Middle frontal gyrus (tissue), 1 donor: ENCODE measurements at regions not wholly inside any gene's neighbourhood (a gene's known extent, or its start where the extent isn't known, plus 50 kb on each side); places are given as distances from the start of the nearest gene placed in this dataset.
"Not testable (repeated sequence)": the region's sequence is repeated elsewhere in the genome, so short reads cannot be mapped to it uniquely, and the experiment has no call there.

Experiments
- DNase-seq: peaks from one replicate; pipeline ENCODE4 v3.0.0-alpha.2; 2015; ENCODE audit warnings: low spot score; ENCODE audit errors: extremely low spot score

DNA sequence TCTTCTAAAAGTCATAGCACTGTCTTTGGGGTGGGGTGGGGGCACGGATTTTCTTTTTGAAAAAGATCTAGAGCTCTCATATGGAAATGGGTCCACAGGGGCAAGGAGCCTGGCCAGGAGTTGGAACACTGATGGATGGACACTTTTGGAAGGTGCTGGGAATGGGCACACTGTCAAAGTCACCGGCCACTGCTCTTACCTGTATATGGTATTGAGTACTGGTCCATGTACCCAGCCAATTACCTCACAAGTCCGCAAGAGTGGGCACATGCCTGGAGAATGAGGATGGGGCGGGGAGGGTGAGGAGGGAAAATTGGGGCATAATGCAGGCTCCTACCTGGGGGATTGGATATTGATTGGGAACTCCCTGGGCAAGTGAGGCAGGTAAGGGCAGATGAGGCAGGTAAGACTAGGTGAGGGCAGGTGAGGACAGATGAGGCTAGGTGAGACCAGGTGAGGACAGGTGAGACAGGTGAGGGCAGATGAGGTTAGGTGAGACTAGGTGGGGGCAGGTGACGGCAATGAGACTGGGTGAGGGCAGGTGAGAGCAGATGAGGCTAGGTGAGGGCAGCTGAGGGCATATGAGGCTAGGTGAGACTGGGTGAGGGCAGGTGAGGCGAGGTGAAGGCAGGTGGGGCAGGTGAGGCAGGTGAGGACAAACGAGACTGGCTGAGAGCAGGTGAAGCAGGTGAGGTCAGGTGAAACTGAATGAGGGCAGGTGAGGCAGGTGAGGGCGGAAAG is 167.9 kb downstream of the NRN1 start:
- no peak for DNase-seq

DNA sequence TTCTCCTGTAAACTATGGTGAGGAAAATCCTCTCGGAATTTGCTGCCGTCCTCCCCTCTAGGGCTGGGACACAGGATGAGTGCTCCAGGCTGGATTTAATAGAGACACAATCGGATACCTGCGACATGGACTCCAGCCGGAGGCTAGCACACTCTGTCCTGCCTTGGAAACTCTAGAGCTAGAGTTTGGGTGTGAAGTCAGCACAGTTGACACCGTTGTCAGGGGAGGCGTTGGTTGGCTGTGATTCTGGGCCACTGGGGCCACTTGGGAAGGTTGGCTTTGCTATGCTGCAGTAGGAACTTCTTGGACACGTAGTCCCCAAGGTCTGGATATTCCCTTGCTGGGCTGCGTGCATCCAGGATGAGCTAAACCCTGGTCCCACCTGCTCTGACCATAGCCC is 169.4 kb downstream of the NRN1 start:
- DNase-seq, result no peak

DNA sequence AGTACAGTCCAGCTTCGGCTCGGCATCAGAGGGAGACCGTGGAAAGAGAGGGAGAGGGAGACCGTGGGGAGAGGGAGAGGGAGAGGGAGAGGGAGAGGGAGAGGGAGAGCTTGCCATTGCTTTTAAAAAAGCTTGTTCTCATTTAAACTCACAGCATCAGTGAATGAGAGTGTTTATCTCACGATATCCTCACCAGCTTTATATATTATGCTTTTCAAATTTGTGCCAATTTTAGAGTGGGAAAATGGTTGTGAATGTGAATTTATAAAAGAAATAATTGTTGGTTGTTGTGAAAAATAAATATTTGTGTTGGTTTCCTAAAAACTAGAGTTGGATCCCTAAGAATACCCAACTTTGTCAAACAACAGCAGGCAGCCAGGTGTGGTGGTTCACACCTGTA is 170.1 kb downstream of the NRN1 start:
- DNase-seq, result not testable (repeated sequence)

DNA sequence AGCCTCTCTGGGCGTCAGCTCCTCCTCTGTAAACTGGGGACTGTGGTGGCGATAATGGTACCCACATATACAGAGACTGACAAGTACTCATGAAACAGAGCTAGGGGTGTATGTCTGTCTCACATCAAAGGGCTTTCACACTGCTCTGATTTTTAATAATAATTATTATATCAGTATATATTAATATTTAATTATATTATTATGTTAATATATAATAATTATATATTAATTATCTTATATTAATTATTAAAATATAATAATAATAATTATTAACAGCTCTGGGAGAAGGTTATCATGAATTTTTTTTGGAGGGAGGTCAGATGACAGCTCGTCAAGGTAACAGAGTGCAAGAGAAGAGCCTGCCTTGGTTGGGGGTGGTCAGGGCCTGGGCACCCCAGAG is 173.6 kb downstream of the NRN1 start:
- no peak for DNase-seq

DNA sequence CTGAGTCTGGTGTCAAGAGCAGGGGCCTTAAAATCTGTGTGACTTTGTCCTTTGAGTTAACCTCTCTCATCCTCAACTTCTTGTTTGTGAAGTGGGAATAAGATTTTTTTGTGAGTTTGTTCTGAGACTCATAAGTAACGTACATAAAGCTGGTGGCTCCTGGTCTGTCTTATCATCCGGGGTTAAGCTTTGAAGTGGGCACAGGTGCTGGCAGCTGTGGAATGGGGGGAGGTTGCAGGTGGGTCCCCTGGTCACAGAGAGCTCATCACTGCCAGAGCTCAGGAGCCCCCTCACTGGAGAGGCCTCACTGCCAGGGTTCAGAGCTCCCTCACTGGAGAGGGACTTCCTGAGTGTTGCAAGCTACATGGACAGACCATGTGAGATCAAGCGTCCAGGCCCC is 174.1 kb downstream of the NRN1 start:
- DNase-seq, result no peak

DNA sequence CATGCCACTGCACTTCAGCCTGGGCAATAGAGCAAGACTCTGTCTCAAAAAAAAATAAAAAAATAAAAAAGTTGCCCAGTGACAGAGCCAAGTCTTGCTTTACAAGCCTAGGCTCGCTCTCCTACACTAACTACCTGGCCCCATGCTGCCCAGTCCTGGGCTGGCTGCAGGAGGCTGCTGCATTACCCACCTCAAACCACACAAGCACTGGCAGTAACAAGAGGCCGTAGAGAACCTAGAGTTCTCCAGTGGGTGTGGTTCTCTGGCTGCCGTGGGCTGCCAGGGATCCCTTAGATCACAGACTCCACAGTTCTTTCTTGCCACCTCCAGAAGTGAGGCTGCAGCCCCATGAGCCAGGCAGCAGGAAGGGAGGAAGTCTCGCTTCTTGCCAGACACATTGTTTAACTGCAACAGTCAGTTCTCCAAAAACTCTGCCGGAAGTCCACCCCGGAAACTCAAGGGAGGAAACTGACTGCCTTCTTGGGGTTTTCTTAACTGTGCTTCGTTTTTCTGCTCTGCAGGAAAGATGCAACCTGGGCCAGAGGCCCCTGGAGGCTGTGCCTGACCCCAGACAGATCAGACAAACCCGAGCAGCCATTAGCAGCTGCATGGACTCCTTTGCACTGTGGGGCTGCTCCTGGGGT is 175.4 kb downstream of the NRN1 start:
- not testable (repeated sequence) for DNase-seq

DNA sequence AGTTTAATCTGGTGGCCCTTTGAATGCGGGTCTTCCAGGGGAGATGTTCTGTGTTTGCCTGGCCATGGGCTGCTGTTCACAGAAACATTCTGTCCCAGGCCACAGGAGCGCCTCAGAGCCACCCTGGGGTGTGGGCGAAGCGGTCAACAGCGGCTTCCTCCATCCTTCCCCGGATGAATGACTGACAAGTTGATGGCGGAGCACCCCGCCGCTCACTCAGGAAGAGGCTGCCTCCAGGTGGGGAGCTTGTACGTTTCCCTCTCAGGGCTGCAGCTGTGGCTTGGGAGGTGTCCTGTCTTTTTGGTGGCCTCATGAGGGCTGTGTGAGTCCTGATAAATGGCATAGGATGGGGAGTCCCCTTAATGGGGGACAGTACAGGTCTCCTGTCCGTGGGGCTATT is 178.4 kb downstream of the NRN1 start:
- DNase-seq, result no peak

DNA sequence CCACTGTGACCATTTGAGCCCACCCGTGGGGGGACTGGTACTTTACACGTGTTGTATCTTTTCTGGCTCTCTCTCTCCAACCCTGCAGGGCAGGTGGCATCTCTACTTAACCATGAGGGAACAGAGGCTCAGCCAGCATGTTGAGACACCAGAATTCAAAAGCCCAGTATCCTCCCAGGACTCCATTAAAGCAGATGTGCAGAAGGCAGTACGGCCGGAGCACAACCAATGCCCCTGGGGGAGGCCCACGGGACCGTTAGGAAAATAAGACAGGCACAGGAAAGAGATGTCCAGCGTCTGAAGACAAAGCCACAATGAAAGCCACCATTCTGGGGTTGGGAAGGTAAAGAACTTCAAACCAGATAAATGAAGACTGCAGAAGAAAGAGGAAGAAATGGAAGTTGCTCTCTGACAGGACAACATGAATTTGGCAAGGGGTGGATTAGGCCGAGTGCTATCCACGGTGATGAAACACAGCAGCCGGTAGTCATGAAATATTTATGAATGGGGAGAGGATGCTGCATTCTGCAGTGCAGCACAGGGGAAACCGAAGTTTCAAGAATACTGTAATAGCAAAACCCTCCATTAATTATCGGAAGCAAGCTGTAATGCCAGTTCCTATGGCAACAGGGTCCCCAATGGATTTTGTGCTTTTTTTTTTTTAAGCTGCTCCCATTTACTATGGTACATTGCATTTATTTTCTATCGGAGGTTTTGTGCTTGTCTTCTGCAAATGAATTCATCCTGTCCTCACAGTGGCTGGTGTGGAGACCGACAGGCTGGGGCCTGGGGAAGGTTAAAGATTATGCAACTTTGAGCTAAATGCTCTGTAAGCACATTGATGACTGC is 179.4 kb downstream of the NRN1 start:
- DNase-seq, result no peak

DNA sequence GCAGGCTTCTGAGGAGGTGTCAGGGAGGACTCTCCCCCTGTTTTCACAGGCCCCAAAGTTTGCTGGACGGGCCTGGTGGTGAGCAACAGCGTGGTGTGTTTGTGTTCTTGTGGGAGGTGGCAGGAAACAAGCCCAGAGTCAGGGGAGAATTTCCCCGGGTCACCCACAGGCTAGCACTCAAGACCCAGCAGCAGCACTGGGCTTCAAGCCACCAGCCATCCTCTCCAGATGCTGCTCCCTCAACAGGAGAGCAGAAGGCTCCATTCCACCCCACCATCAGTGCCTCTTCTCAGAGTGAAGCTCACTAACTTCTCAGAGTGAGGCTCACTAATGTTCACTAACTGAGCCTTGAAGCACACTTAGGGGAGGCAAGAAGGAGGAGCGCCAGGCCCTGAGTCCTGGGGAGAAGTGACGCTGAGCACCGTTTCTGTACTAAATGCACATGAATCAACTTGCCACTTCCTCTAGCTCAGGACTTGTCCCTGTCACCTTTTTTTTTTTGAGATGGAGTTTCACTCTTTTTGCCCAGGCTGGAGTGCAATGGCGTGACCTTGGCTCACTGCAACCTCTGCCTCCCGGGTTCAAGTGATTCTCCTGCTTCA is 182.2 kb downstream of the NRN1 start:
- DNase-seq, result not testable (repeated sequence)
